HEK293T (cell line): ENCODE measurements at regions not wholly inside any gene's neighbourhood (a gene's known extent, or its start where the extent isn't known, plus 50 kb on each side); places are given as distances from the start of the nearest gene placed in this dataset.
A peak's percentile ranks its signal among the peaks of the same experiment; 100 is the strongest.

ENCODE experiments used
- CTCF ChIA-PET: fragments of 350-600 bp; formaldehyde crosslinking; extraction: SDS; loops from one replicate; lab custom pipeline; 2021; ENCODE audit warnings: antibody characterized with exemption, inconsistent platforms; lab: Yijun Ruan, JAX
- POLR2A ChIA-PET: fragments of 350-600 bp; formaldehyde crosslinking; extraction: SDS; loops from one replicate; lab custom pipeline; 2020; ENCODE audit warnings: antibody characterized with exemption, inconsistent platforms; lab: Yijun Ruan, JAX
- DNase-seq: peaks from one replicate; pipeline ENCODE4 v3.0.0; 2012; ENCODE audit warnings: mixed read lengths; ENCODE audit errors: extremely low spot score
- ARNT ChIP-seq: fragments of 450-650 bp; IDR thresholded peaks from 2 replicates; pipeline ENCODE4 v1.6.1; 2017; ENCODE audit warnings: mild to moderate bottlenecking
- BHLHE40 ChIP-seq: fragments of 450-650 bp; IDR thresholded peaks from 2 replicates; pipeline ENCODE4 v1.6.1; 2016; ENCODE audit warnings: mild to moderate bottlenecking, moderate library complexity, borderline replicate concordance
- CTBP1 ChIP-seq: fragments of 450-650 bp; IDR thresholded peaks from 2 replicates; pipeline ENCODE4 v1.6.1; 2016; ENCODE audit warnings: borderline replicate concordance
- ELF4 ChIP-seq: fragments of 450-650 bp; IDR thresholded peaks from 2 replicates; pipeline ENCODE4 v1.6.1; 2017; ENCODE audit warnings: antibody characterized with exemption
- FOXA1 ChIP-seq: fragments of 450-650 bp; IDR thresholded peaks from 2 replicates; pipeline ENCODE4 v1.6.1; 2016; ENCODE audit warnings: mild to moderate bottlenecking
- FOXK2 ChIP-seq: fragments of 450-650 bp; IDR thresholded peaks from 2 replicates; pipeline ENCODE4 v1.6.1; 2016; ENCODE audit warnings: mild to moderate bottlenecking
- FOXM1 ChIP-seq: fragments of 450-650 bp; IDR thresholded peaks from 2 replicates; pipeline ENCODE4 v1.6.1; 2017; ENCODE audit warnings: mild to moderate bottlenecking, borderline replicate concordance
- HDGF ChIP-seq: fragments of 450-650 bp; IDR thresholded peaks from 2 replicates; pipeline ENCODE4 v1.6.1; 2017; ENCODE audit warnings: antibody characterized with exemption, borderline replicate concordance
- L3MBTL2 ChIP-seq: fragments of 450-650 bp; conservative IDR thresholded peaks from 2 replicates; pipeline ENCODE4 v1.6.1; 2016; ENCODE audit warnings: mild to moderate bottlenecking
- LEF1 ChIP-seq: fragments of 450-650 bp; IDR thresholded peaks from 2 replicates; pipeline ENCODE4 v1.6.1; 2017; ENCODE audit warnings: mild to moderate bottlenecking, borderline replicate concordance
- NFRKB ChIP-seq: fragments of 450-650 bp; IDR thresholded peaks from 2 replicates; pipeline ENCODE4 v1.6.1; 2016; ENCODE audit warnings: mild to moderate bottlenecking, moderate library complexity
- SP1 ChIP-seq: fragments of 450-650 bp; IDR thresholded peaks from 2 replicates; pipeline ENCODE4 v1.6.1; 2017
- SUZ12 ChIP-seq: fragments of 450-650 bp; IDR thresholded peaks from 2 replicates; pipeline ENCODE4 v1.6.1; 2016; ENCODE audit warnings: mild to moderate bottlenecking
- TARDBP ChIP-seq: fragments of 450-650 bp; IDR thresholded peaks from 2 replicates; pipeline ENCODE4 v1.6.1; 2016
- ZNF384 ChIP-seq: fragments of 450-650 bp; IDR thresholded peaks from 2 replicates; pipeline ENCODE4 v1.6.1; 2016
- TF ChIP-seq, protein P1 (sequence below): fragments of 450-650 bp; IDR thresholded peaks from 2 replicates; pipeline ENCODE4 v1.6.1; 2016

GRCh38 chr2:8582191-8582590, 99.7 kb upstream of the ID2 start:
- POLR2A ChIA-PET: interaction anchor here (3.9 kb wide), 1 partner anchor 100 kb away, joined by 14 read pairs; the partner anchor contains the start of gene ID2
- CTCF ChIA-PET: no interaction called here
- TF ChIP-seq ARNT (no peak), SP1 (no peak), CTBP1 (no peak), SUZ12 (no peak), L3MBTL2 (no peak), BHLHE40 (no peak), LEF1 (no peak), FOXM1 (no peak), HDGF (no peak), FOXA1 (no peak), FOXK2 (no peak), NFRKB (no peak), ZNF384 (no peak), TARDBP (no peak), ELF4 (no peak)
- TF ChIP-seq, protein P1, sequence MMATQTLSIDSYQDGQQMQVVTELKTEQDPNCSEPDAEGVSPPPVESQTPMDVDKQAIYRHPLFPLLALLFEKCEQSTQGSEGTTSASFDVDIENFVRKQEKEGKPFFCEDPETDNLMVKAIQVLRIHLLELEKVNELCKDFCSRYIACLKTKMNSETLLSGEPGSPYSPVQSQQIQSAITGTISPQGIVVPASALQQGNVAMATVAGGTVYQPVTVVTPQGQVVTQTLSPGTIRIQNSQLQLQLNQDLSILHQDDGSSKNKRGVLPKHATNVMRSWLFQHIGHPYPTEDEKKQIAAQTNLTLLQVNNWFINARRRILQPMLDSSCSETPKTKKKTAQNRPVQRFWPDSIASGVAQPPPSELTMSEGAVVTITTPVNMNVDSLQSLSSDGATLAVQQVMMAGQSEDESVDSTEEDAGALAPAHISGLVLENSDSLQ: no peak
- DNase-seq: no peak

- POLR2A ChIA-PET: interaction anchor here (3.9 kb wide), 1 partner anchor 99 kb away, joined by 14 read pairs; the partner anchor contains the start of gene ID2
- TF ChIP-seq SUZ12 (no peak), CTBP1 (no peak), NFRKB (no peak), ELF4 (no peak), SP1 (no peak), ARNT (no peak), FOXK2 (no peak), ZNF384 (no peak), L3MBTL2 (no peak), FOXA1 (no peak)
- TF ChIP-seq, protein P1: no peak
- no peak for DNase-seq
- CTCF ChIA-PET: no interaction called here
Observed at GRCh38 chr2:8582651-8583399, 99.0 kb upstream of the ID2 start.

DNA sequence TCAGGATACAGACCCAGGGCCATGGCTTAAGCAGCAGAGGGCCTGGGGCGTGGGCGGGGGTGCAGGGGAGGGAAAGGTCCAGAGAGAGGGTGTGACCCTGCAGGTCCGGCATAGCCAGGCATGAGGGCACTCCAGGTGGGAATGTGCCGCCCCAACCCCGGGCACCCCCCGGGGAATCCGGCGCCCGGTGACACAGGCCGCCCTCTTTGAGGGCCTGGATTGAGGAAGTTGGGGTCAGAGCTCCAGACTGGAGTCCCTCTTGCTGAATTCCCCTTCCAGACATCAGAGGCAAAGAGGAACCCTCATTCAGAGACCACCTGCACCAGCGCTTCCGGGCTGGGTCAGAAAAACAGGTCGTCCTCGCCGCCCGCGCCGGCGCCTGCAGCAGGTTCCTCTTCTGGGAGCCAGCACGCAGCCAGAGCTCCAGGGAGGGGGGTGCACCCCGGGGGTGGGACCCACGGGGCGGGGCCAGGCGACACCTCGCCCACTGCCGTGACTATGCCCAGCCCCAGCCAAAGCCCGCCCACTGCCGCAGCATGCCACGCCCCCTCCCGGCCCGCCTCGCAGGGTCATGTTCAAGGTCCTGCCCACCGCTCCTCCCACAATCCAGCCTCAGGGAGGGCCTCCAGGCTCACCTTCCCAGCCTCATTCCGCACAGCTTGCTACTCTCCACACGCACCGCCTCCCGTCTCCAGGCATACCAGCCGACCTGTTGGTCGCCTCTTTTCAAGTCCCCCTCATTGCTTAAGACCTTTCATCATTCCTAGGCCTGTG, 98.3 kb upstream of the ID2 start:
- peak; percentile 80 for DNase-seq
- ChIA-PET POLR2A (interaction anchor here (1.6 to 3.9 kb wide), 2 partner anchors 95 to 99 kb away, joined by 4 to 14 read pairs; partner anchors contain the start of gene ID2), CTCF (no interaction called here)
- TF ChIP-seq NFRKB (no peak), FOXK2 (no peak), BHLHE40 (no peak), ZNF384 (no peak), TARDBP (no peak), ELF4 (no peak), HDGF (no peak), LEF1 (no peak), SUZ12 (no peak), ARNT (no peak), FOXM1 (no peak), CTBP1 (no peak), FOXA1 (no peak), SP1 (no peak), L3MBTL2 (no peak)
- TF ChIP-seq, protein P1: no peak

DNA sequence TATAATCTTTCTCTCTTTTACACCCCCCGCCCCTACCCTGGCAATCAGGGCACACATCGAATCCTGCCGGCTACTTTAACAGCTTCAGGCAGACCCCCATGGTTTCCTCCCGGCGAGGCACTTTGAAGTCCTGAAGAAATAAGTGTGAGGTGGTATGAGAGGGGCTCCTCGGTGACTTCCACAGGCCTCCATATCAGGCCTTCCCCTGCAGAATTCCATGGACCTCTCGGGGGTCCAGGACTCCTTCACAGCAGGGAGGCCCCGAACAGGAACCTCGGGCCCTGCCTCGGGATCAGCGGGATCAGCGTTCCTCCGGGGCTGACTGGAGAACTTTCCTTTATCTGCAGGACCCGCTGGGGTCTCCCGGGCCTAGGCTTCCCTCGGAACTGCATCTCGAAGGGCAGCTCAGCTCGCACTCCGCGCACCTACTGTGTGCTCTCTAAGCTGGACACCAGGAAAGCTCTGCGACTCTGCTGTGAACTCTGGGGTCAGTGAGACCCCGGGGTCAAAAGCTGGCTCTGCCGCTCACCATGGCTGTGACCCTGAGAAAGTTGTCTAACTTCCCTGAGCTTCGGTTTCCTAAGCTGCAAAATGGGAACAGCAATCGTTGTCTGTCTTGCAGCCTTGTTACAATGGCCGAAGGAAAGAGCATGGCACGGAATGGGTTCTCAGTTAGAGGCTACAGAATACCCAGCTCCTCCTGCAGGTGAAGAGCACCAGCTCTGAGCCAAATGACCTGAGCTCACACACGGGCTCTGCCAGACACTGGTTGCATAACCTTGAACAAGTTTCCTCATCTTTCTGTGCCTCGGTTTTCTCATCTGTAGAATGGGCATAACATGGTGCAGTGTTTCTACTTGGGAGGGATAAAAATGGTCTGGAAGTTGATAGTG, 97.4 kb upstream of the ID2 start:
- POLR2A ChIA-PET: interaction anchor here (1.6 to 3.9 kb wide), 2 partner anchors 94 to 98 kb away, joined by 4 to 14 read pairs; partner anchors contain the start of gene ID2
- no peak for DNase-seq
- CTCF ChIA-PET: no interaction called here

More for the DNA sequence above, 97.4 kb upstream of the ID2 start:
- TF ChIP-seq FOXK2: no peak
- no peak for TF ChIP-seq SUZ12
- no peak for TF ChIP-seq HDGF
- TF ChIP-seq LEF1: no peak
- TF ChIP-seq TARDBP: no peak
- TF ChIP-seq SP1: no peak
- TF ChIP-seq FOXM1: no peak
- TF ChIP-seq, protein P1: no peak
- no peak for TF ChIP-seq NFRKB
- TF ChIP-seq FOXA1: no peak
